ENCODE measurements at regions not wholly inside any gene's neighbourhood (a gene's known extent, or its start where the extent isn't known, plus 50 kb on each side); places are given as distances from the start of the nearest gene placed in this dataset.

DNA sequence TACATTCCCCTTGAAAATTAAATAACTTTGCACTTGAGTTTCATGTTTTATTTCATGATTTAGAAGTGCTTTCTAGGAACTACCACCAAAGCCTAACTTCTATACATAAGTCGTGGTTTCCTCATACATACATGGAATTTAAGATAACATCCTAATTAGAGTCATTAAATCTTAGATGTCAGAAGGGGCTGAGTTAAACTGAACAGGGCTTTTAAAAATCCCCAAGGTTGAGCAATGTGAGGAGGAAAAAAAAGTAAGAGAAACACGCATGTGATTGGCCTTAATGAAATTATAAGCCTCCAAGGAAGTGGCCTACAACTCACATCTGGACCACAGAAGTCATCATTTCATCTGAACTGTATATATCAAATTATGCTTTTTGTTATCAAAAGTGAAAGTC lies 303.1 kb upstream of the SEMA6D start:
- no peak for ATAC-seq (replicated peaks)
- no peaks in the 10 kb centered on the region for H3K36me3 Mint-ChIP-seq (ENCODE audit: low read depth)
- H3K4me1 Mint-ChIP-seq: no peaks in the 10 kb centered on the region
- no peak overlapping the region for H3K4me3 Mint-ChIP-seq
- peaks cover 3% of the 10 kb centered on the region for H3K9me3 Mint-ChIP-seq
- no peaks in the 10 kb centered on the region for H3K27me3 Mint-ChIP-seq
- no peak overlapping the region for H3K27ac Mint-ChIP-seq

DNA sequence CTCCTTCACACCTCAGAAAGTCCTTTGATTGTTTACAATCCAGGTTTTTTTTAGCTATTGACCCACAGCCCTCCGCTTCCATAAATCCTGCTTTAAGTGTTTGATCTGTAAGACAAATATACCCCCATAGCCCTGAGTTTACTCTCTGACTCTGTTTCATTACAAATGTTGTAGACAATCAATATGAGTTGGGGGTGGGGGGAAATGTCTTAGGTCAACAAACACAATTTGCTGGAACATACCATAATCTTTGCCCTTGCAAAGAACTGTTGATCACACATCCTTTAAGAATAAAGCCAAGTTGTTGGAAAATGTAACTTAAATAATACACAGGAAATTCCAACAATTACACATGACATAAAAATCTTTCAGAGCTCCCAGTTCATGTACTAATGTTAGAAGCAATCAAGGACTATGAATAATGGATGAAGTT lies 301.8 kb upstream of the SEMA6D start:
- Mint-ChIP-seq H3K27ac (no peak overlapping the region), H3K4me1 (no peaks in the 10 kb centered on the region), H3K36me3 (ENCODE audit: low read depth) (no peaks in the 10 kb centered on the region), H3K27me3 (no peaks in the 10 kb centered on the region), H3K9me3 (peaks cover 3% of the 10 kb centered on the region), H3K4me3 (no peak overlapping the region)
- no peak for ATAC-seq (replicated peaks)

DNA sequence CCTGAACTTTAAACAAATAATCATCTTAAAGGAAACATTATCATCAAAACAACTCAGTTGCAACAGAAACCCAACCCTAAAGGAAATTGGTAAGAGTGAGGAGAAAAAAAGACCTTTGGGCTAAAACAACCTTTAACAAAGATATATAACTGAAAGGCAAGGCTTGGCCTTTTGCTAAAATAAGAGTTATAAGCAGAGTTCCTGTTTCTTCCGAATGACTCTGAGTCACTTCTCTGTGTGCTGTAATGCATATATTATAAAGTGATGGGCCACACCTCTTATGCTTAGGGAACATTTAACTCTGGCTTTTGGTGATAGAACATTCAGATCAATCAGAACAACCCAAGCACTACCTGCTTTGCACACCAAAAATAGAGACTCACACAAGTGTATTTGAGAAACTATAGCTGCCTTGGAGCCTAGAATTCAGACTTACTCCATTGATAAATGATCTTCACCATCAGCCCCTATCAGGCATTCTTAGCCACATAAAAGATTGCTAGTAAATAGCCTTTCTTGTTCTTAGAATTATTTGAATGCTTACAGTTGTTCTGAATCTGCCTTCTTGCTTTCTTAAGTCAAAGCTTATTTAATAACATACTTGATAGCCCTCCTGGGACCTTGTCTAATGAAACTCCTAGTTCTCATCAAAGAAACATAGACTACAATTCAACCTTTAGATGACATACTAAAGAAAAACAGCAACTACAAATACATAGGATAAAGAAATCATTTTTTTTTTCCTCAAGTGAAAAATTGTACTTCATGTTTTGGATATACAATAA lies 294.2 kb upstream of the SEMA6D start:
- H3K36me3 Mint-ChIP-seq (ENCODE audit: low read depth): no peaks in the 10 kb centered on the region
- H3K9me3 Mint-ChIP-seq: peaks cover 4% of the 10 kb centered on the region
- no peaks in the 10 kb centered on the region for H3K4me1 Mint-ChIP-seq
- no peaks in the 10 kb centered on the region for H3K27me3 Mint-ChIP-seq
- no peak for ATAC-seq (replicated peaks)
- no peak overlapping the region for H3K27ac Mint-ChIP-seq
- H3K4me3 Mint-ChIP-seq: no peak overlapping the region

DNA sequence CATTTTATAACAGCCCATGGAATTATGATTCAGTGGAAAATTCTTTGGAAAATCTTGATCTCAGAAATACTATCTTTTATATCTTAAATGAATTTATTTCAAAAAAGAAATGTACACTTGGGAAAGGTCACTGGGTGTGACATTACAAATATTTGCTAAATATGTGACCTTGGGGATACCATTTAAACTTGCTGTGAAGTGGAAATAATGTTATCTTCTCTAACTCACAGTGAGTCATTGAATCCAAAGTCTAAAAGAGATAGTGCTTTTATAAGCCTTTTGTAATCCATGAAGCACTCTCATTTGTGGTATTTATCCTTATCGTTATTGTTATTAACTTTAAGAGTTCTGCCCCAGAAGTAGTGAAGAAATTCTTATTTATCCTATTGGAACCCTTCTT lies 289.8 kb upstream of the SEMA6D start:
- H3K9me3 Mint-ChIP-seq: no peaks in the 10 kb centered on the region
- no peaks in the 10 kb centered on the region for H3K4me1 Mint-ChIP-seq
- no peak overlapping the region for H3K27ac Mint-ChIP-seq
- H3K4me3 Mint-ChIP-seq: no peak overlapping the region
- H3K36me3 Mint-ChIP-seq (ENCODE audit: low read depth): no peaks in the 10 kb centered on the region
- no peak for ATAC-seq (replicated peaks)
- H3K27me3 Mint-ChIP-seq: no peaks in the 10 kb centered on the region

DNA sequence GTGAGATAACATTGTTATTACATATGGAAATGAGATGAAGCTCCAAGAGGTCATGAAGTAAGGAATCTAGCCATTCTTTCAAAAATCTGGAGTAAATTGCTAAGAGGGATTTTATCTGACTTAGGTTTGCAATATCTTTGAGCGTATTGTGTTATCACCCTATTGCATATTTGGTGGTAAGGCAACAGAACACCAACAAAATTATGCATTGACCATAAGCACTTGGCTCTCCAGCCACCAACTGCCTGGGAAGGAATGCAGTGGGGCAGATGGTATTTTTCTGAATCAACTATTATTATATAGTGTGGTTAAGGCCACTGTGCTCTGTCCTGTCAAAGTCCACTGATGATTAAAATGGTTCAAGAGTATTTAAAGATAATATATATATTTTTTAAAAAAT lies 287.9 kb upstream of the SEMA6D start:
- ATAC-seq (replicated peaks): no peak
- Mint-ChIP-seq H3K27ac (no peak overlapping the region), H3K4me1 (no peaks in the 10 kb centered on the region), H3K36me3 (ENCODE audit: low read depth) (no peaks in the 10 kb centered on the region), H3K4me3 (no peak overlapping the region), H3K27me3 (peaks cover 4% of the 10 kb centered on the region), H3K9me3 (peaks cover 4% of the 10 kb centered on the region)

DNA sequence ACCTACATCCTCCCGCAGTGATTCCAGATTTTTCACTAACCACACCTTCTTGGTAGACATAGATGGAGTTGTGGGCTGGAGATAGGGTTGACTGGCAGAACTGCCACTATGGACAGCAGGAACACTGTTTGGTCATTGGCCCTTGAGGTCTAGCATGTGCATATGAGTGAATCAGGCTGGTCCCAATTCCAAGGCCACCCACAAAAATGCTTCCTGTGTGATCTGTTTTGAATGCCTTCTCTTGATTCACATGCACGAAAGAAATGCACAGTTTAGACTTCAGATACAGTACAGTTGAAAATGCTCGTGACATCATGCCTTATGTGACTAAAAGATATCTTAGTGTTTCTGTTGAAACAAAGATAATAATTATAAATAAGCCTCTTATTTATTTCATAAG lies 285.8 kb upstream of the SEMA6D start:
- H3K9me3 Mint-ChIP-seq: peaks cover 4% of the 10 kb centered on the region
- H3K4me3 Mint-ChIP-seq: no peak overlapping the region
- no peaks in the 10 kb centered on the region for H3K4me1 Mint-ChIP-seq
- no peaks in the 10 kb centered on the region for H3K36me3 Mint-ChIP-seq (ENCODE audit: low read depth)
- H3K27ac Mint-ChIP-seq: no peak overlapping the region
- peaks cover 4% of the 10 kb centered on the region for H3K27me3 Mint-ChIP-seq
- ATAC-seq (replicated peaks): no peak

DNA sequence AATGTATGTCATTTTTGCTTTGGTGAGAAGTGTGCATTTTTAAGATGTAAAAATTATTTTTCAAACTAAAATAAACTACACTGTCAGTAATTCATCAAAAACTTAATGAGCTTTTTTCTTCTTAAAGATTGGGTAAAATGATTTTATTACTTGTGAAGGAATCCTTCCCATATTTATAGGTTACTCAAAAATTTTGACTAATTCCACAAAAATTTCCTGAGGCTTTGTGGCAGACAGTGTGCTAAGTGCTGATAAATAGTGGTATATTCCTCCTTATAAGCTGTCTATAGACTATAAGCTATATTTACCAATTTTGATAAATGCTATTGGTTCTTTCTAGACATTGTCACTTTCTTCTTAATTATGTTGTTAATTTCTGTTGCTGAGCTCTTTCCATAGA lies 284.5 kb upstream of the SEMA6D start:
- H3K36me3 Mint-ChIP-seq (ENCODE audit: low read depth): no peaks in the 10 kb centered on the region
- H3K9me3 Mint-ChIP-seq: peaks cover 4% of the 10 kb centered on the region
- no peak overlapping the region for H3K27ac Mint-ChIP-seq
- no peak for ATAC-seq (replicated peaks)
- H3K4me3 Mint-ChIP-seq: no peak overlapping the region
- no peaks in the 10 kb centered on the region for H3K4me1 Mint-ChIP-seq
- peaks cover 4% of the 10 kb centered on the region for H3K27me3 Mint-ChIP-seq

DNA sequence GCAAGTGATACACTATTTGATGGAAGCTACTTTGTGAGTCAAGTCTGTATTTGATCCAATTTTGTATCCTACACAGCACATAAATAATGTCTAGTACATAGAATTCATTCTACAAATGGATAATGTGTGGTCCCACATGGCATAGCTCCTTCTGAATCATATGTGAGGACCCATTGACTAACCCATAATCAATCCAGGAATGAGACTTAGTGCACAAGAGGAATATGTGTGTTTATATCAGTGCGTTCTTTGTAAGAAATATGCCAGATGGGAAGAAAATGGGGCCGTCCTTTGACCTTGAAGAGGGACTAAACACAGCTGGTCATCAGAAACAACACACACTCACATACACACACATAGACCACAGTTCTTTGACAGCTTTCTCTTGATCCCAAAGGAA lies 282.7 kb upstream of the SEMA6D start:
- no peak overlapping the region for H3K27ac Mint-ChIP-seq

DNA sequence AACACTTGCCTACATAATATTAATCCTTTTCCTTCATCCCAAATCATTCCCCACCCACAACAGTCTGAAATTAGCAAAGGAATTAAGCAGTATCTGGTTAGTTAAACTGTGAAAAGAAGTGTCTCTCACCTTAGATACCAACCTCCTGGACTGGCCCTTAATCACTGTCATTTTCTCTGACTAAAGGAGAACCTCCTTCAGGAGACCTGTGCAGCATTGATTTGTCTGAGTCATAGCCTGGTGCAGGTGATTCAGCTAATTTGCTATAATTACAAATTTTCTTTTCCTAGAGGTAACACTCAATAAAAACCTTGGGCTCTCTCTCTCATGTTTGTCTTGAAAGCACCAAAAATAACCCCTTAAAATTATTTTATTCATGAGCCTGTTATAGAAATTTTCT lies 279.8 kb upstream of the SEMA6D start:
- H3K36me3 Mint-ChIP-seq (ENCODE audit: low read depth): no peaks in the 10 kb centered on the region
- ATAC-seq (replicated peaks): no peak
- no peak overlapping the region for H3K4me3 Mint-ChIP-seq
- no peak overlapping the region for H3K27ac Mint-ChIP-seq
- H3K27me3 Mint-ChIP-seq: peaks cover 4% of the 10 kb centered on the region
- peaks cover 9% of the 10 kb centered on the region for H3K9me3 Mint-ChIP-seq
- no peaks in the 10 kb centered on the region for H3K4me1 Mint-ChIP-seq

More for the DNA sequence above, 282.7 kb upstream of the SEMA6D start:
- Mint-ChIP-seq H3K36me3 (ENCODE audit: low read depth) (no peaks in the 10 kb centered on the region), H3K9me3 (peaks cover 4% of the 10 kb centered on the region), H3K4me3 (no peak overlapping the region), H3K27me3 (peaks cover 4% of the 10 kb centered on the region), H3K4me1 (no peaks in the 10 kb centered on the region)
- ATAC-seq (replicated peaks): no peak

DNA sequence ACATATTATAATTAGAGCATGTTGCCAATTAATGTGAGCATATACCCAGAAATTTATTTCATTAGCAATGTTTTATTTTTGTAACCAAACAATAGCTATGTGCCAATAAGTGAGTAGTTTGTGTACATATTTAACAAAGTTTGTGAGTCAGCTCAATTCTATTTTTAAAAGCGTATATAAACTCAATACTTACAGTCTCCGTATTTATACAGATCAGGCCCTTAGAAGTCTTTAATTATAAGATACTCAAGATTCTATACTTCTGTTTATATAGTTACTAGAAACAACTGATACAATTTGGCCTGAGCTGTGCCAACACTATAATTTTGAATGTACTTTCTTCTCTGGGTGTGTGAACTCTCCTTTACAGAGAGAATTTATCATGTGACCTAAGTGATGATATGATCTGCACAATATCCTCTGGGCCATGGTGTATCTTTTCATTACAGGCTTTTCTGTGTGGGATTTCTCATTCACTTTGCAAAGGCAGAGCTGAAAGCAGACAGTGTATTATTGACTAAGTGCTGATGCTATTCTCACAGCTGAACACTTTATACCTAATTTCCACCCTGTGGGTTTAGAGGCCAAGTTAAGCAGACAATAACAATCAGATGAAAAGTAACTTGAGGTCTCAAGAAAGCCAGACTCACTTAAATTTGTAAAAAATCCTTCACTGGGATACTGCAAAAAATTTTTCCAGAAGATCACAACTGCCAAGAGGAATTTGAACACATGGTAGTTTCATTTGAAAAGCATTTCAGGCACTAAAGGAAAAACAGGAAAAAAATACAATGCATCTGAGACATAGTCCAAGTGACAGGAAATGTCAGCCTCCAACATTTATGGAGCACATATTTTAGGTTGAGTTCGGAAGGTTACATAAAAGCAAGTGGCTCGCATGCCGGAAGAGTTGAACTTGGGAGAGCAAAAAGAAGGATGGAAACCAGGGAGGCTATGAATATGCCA lies 277.9 kb upstream of the SEMA6D start:
- no peak overlapping the region for H3K27ac Mint-ChIP-seq
- no peaks in the 10 kb centered on the region for H3K27me3 Mint-ChIP-seq
- no peaks in the 10 kb centered on the region for H3K4me1 Mint-ChIP-seq
- H3K36me3 Mint-ChIP-seq (ENCODE audit: low read depth): no peaks in the 10 kb centered on the region
- H3K9me3 Mint-ChIP-seq: peaks cover 5% of the 10 kb centered on the region
- no peak for ATAC-seq (replicated peaks)
- H3K4me3 Mint-ChIP-seq: no peak overlapping the region

DNA sequence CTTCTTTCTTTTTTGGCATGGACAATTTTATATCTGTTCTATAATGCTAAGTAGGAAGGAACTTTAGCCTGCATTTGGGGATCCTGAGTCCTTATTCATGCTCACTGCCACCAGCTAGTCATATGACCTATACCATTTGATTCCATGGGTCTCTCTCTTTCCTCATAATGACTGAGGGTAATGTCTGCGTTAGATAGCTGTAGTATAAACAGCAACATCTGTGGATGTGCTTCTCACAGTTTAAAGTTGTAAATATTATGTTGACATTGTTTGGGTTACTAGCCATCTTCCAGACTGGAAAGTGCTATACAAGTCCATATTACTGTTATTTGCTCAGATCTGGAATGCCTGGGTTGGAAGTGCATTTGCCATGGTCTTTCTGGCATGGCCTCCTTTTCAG lies 274.9 kb upstream of the SEMA6D start:
- H3K36me3 Mint-ChIP-seq (ENCODE audit: low read depth): no peaks in the 10 kb centered on the region
- no peak for ATAC-seq (replicated peaks)
- H3K27ac Mint-ChIP-seq: no peak overlapping the region
- no peaks in the 10 kb centered on the region for H3K27me3 Mint-ChIP-seq
- H3K4me3 Mint-ChIP-seq: no peak overlapping the region
- peaks cover 5% of the 10 kb centered on the region for H3K9me3 Mint-ChIP-seq
- H3K4me1 Mint-ChIP-seq: no peaks in the 10 kb centered on the region

DNA sequence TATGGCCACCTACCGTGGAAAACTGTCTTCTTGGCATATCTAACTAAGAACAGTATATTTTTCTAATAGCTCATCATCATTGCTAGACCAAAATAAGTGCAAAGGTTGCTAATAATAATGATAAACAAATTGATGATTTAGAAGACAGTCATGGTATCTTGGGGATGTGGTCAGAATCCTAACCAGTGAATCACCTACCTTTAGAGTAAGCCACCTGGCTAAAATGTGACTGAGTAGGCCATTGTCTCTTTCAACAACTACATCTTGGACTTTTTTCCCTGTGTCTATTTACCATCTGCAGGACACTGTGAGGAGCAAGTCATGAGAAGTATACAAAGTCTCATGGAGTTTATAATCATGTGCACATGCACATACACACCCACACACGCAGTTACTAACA lies 273.5 kb upstream of the SEMA6D start:
- H3K27ac Mint-ChIP-seq: no peak overlapping the region
- H3K4me3 Mint-ChIP-seq: no peak overlapping the region
- peaks cover 8% of the 10 kb centered on the region for H3K9me3 Mint-ChIP-seq
- no peaks in the 10 kb centered on the region for H3K36me3 Mint-ChIP-seq (ENCODE audit: low read depth)
- H3K27me3 Mint-ChIP-seq: no peaks in the 10 kb centered on the region
- H3K4me1 Mint-ChIP-seq: no peaks in the 10 kb centered on the region
- no peak for ATAC-seq (replicated peaks)

DNA sequence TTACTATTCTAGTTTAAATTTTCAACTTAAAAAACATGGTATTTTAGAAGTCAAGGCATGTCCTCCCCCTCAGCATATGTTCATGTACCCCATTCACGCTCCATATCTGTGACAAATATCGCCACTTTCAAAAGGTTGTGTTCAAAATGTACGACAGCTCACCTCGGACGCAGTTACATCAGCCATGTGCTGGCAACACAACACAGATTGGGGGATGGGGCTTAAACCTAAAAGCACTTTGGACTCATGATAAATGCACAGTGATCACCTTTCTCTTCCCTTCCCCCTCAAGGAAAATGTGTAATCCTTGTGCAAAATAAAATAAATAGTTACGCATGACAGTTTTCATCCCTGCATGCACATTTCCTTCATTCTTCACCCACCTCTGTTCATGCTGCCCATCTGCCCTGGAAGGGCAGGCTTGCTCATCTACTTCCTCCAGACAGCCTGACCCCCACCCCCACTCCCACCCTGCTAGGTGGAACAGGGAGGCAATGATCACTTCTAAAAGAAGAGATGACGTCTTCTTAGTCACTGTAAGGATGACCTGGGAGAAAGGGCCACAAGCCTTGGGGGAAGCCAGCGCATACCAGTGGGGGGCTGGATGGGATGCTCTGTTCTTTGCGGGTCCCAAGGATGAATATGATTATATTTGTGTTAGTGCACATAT lies 271.4 kb upstream of the SEMA6D start:
- H3K9me3 Mint-ChIP-seq: peaks cover 3% of the 10 kb centered on the region
- ATAC-seq (replicated peaks): no peak
- no peak overlapping the region for H3K27ac Mint-ChIP-seq
- no peaks in the 10 kb centered on the region for H3K27me3 Mint-ChIP-seq
- no peaks in the 10 kb centered on the region for H3K4me1 Mint-ChIP-seq
- H3K4me3 Mint-ChIP-seq: no peak overlapping the region
- no peaks in the 10 kb centered on the region for H3K36me3 Mint-ChIP-seq (ENCODE audit: low read depth)

DNA sequence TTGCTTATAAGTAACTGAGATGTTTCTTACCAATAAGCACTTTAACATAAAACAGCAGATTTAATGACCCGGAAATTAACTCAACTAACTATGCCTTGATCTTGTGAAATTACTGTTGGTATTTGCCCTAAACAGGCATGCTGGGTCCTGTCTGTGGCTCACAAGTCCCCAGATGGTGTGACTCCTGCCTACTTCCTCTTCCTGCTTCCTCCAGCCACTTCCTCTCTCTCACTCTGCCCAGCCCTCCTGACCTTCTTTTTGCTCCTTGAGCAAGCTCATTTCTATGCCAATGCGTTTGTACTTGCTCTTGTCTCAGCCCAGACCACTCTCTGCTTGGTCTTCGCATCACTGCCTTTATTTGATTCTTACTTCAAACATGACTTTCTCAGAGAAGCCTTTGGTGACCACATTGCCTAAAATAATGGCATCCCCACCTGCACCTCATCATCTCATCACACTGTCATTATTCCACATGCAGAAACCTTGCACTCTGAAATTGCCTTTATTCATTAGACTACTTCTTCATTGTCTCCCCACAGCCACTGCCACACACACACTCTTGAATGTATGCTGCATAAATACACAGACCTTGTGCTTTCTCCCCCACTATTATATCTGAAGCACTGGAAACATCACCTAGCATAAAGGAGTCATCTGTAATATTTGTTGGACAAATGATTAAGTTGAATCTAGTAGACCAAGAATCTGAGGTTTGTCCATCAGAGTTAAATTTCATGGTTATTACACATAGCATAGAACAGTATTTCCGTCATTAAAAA lies 256.3 kb upstream of the SEMA6D start:
- Mint-ChIP-seq H3K36me3 (ENCODE audit: low read depth) (no peaks in the 10 kb centered on the region), H3K27ac (no peak overlapping the region), H3K9me3 (no peaks in the 10 kb centered on the region), H3K4me3 (no peak overlapping the region), H3K27me3 (no peaks in the 10 kb centered on the region), H3K4me1 (no peaks in the 10 kb centered on the region)
- no peak for ATAC-seq (replicated peaks)
